ENCODE measurements at regions not wholly inside any gene's neighbourhood (a gene's known extent, or its start where the extent isn't known, plus 50 kb on each side); places are given as distances from the start of the nearest gene placed in this dataset.

- Histone ChIP-seq H3K4me3 (ENCODE audit: low read depth, low read length) (no peak overlapping the region), H3K9me3 (ENCODE audit: insufficient read depth, low read depth, low read length) (no peaks in the 10 kb centered on the region), H3K4ac (ENCODE audit: low read depth, low read length) (no peak overlapping the region), H3K18ac (ENCODE audit: low read length) (no peak overlapping the region), H3K4me2 (ENCODE audit: low read length) (no peak overlapping the region), H3K4me1 (ENCODE audit: control insufficient read depth in 1 of 2, insufficient read depth in 2 of 2, low read length in 2 of 2) (peaks cover 5 to 9% of the 10 kb centered on the region in 2 experiments), H3K36me3 (ENCODE audit: control insufficient read depth in 1 of 2, insufficient read depth in 2 of 2, low read length in 2 of 2) (no peaks in the 10 kb centered on the region), H2BK120ac (ENCODE audit: insufficient read depth, low read length, poor library complexity) (no peak overlapping the region), H3K23ac (ENCODE audit: low read length) (no peak overlapping the region), H2BK5ac (ENCODE audit: low read depth, low read length, poor library complexity) (no peak overlapping the region), H4K91ac (ENCODE audit: low read depth, low read length) (no peak overlapping the region), H2AK5ac (ENCODE audit: low read length) (no peak overlapping the region), H3K79me1 (ENCODE audit: low read length) (no peaks in the 10 kb centered on the region), H3K27me3 (ENCODE audit: insufficient read depth, low read length) (no peaks in the 10 kb centered on the region), H2AFZ (ENCODE audit: insufficient read depth, low read length, poor library complexity) (no peak overlapping the region), H3K14ac (ENCODE audit: low read length) (no peak overlapping the region), H3K79me2 (ENCODE audit: control insufficient read depth, insufficient read depth, low read length, poor library complexity) (no peaks in the 10 kb centered on the region), H4K8ac (ENCODE audit: low read depth, low read length) (no peak overlapping the region), H3K9ac (ENCODE audit: low read length) (no peak overlapping the region), H3K27ac (ENCODE audit: low read depth, low read length) (no peak overlapping the region), H2BK12ac (ENCODE audit: low read length) (no peak overlapping the region), H4K12ac (ENCODE audit: low read depth, low read length) (no peak overlapping the region)
- WGBS (ENCODE audit: extremely low coverage, insufficient coverage, insufficient read length) = no CpG with 5 or more reads among the region's 9 CpGs
- DNase-seq = no peak
Measured at GRCh38 chr6:21826904-21827303, 233.4 kb downstream of the SOX4 start.

GRCh38 chr6:21827425-21828202 lies 234.1 kb downstream of the SOX4 start:
- Histone ChIP-seq H2BK12ac (ENCODE audit: low read length) (no peak overlapping the region), H3K4me2 (ENCODE audit: low read length) (no peak overlapping the region)

GRCh38 chr6:21828704-21829103 lies 235.2 kb downstream of the SOX4 start:
- H2BK5ac ChIP-seq (ENCODE audit: low read depth, low read length, poor library complexity) = no peak overlapping the region
- peak overlapping the region; percentile 12 for H3K4ac ChIP-seq (ENCODE audit: low read depth, low read length)
- no peaks in the 10 kb centered on the region for H3K79me2 ChIP-seq (ENCODE audit: control insufficient read depth, insufficient read depth, low read length, poor library complexity)
- no peak overlapping the region for H3K23ac ChIP-seq (ENCODE audit: low read length)
- no CpG with 5 or more reads among the region's 4 CpGs for WGBS (ENCODE audit: extremely low coverage, insufficient coverage, insufficient read length)
- no peak overlapping the region for H3K27ac ChIP-seq (ENCODE audit: low read depth, low read length)
- no peaks in the 10 kb centered on the region for H3K9me3 ChIP-seq (ENCODE audit: insufficient read depth, low read depth, low read length)
- H4K12ac ChIP-seq (ENCODE audit: low read depth, low read length) = no peak overlapping the region
- no peak for DNase-seq
- no peaks in the 10 kb centered on the region for H3K79me1 ChIP-seq (ENCODE audit: low read length)
- H2BK120ac ChIP-seq (ENCODE audit: insufficient read depth, low read length, poor library complexity) = no peak overlapping the region
- H3K4me1 ChIP-seq (ENCODE audit: control insufficient read depth in 1 of 2, insufficient read depth in 2 of 2, low read length in 2 of 2) = peaks cover 5 to 12% of the 10 kb centered on the region in 2 experiments
- no peak overlapping the region for H3K9ac ChIP-seq (ENCODE audit: low read length)
- no peak overlapping the region for H4K8ac ChIP-seq (ENCODE audit: low read depth, low read length)
- H3K14ac ChIP-seq (ENCODE audit: low read length) = no peak overlapping the region
- H2AFZ ChIP-seq (ENCODE audit: insufficient read depth, low read length, poor library complexity) = no peak overlapping the region
- H2BK12ac ChIP-seq (ENCODE audit: low read length) = no peak overlapping the region
- H3K4me2 ChIP-seq (ENCODE audit: low read length) = no peak overlapping the region
- H3K4me3 ChIP-seq (ENCODE audit: low read depth, low read length) = no peak overlapping the region
- H4K91ac ChIP-seq (ENCODE audit: low read depth, low read length) = no peak overlapping the region
- no peak overlapping the region for H3K18ac ChIP-seq (ENCODE audit: low read length)
- H2AK5ac ChIP-seq (ENCODE audit: low read length) = no peak overlapping the region
- no peaks in the 10 kb centered on the region for H3K36me3 ChIP-seq (ENCODE audit: control insufficient read depth in 1 of 2, insufficient read depth in 2 of 2, low read length in 2 of 2)
- no peaks in the 10 kb centered on the region for H3K27me3 ChIP-seq (ENCODE audit: insufficient read depth, low read length)

More at GRCh38 chr6:21827425-21828202, 234.1 kb downstream of the SOX4 start:
- Histone ChIP-seq H3K23ac (ENCODE audit: low read length) (no peak overlapping the region), H3K36me3 (ENCODE audit: control insufficient read depth in 1 of 2, insufficient read depth in 2 of 2, low read length in 2 of 2) (no peaks in the 10 kb centered on the region), H3K18ac (ENCODE audit: low read length) (no peak overlapping the region), H3K4me3 (ENCODE audit: low read depth, low read length) (no peak overlapping the region), H4K91ac (ENCODE audit: low read depth, low read length) (no peak overlapping the region), H3K79me2 (ENCODE audit: control insufficient read depth, insufficient read depth, low read length, poor library complexity) (no peaks in the 10 kb centered on the region), H3K4ac (ENCODE audit: low read depth, low read length) (no peak overlapping the region), H3K9me3 (ENCODE audit: insufficient read depth, low read depth, low read length) (no peaks in the 10 kb centered on the region), H3K27me3 (ENCODE audit: insufficient read depth, low read length) (no peaks in the 10 kb centered on the region), H2BK5ac (ENCODE audit: low read depth, low read length, poor library complexity) (no peak overlapping the region), H3K79me1 (ENCODE audit: low read length) (no peaks in the 10 kb centered on the region), H2AK5ac (ENCODE audit: low read length) (no peak overlapping the region), H4K8ac (ENCODE audit: low read depth, low read length) (no peak overlapping the region), H3K27ac (ENCODE audit: low read depth, low read length) (no peak overlapping the region), H2AFZ (ENCODE audit: insufficient read depth, low read length, poor library complexity) (no peak overlapping the region), H3K14ac (ENCODE audit: low read length) (no peak overlapping the region), H2BK120ac (ENCODE audit: insufficient read depth, low read length, poor library complexity) (no peak overlapping the region), H3K9ac (ENCODE audit: low read length) (no peak overlapping the region), H3K4me1 (ENCODE audit: control insufficient read depth in 1 of 2, insufficient read depth in 2 of 2, low read length in 2 of 2) (peaks cover 5 to 12% of the 10 kb centered on the region in 2 experiments), H4K12ac (ENCODE audit: low read depth, low read length) (no peak overlapping the region)
- no peak for DNase-seq
- 100% methylated on average over 3 of the region's 8 CpGs for WGBS (ENCODE audit: extremely low coverage, insufficient coverage, insufficient read length)

- Histone ChIP-seq H3K4me3 (ENCODE audit: low read depth, low read length) (no peak overlapping the region), H3K4me1 (ENCODE audit: control insufficient read depth in 1 of 2, insufficient read depth in 2 of 2, low read length in 2 of 2) (peaks cover 2 to 10% of the 10 kb centered on the region in 2 experiments), H3K9ac (ENCODE audit: low read length) (no peak overlapping the region), H3K18ac (ENCODE audit: low read length) (no peak overlapping the region), H3K9me3 (ENCODE audit: insufficient read depth, low read depth, low read length) (no peaks in the 10 kb centered on the region), H3K23ac (ENCODE audit: low read length) (no peak overlapping the region), H3K27ac (ENCODE audit: low read depth, low read length) (no peak overlapping the region), H2BK12ac (ENCODE audit: low read length) (no peak overlapping the region), H2AFZ (ENCODE audit: insufficient read depth, low read length, poor library complexity) (no peak overlapping the region), H4K91ac (ENCODE audit: low read depth, low read length) (no peak overlapping the region), H3K36me3 (ENCODE audit: control insufficient read depth in 1 of 2, insufficient read depth in 2 of 2, low read length in 2 of 2) (no peaks in the 10 kb centered on the region), H3K14ac (ENCODE audit: low read length) (no peak overlapping the region), H3K4me2 (ENCODE audit: low read length) (no peak overlapping the region), H4K8ac (ENCODE audit: low read depth, low read length) (no peak overlapping the region), H2BK120ac (ENCODE audit: insufficient read depth, low read length, poor library complexity) (no peak overlapping the region), H4K12ac (ENCODE audit: low read depth, low read length) (no peak overlapping the region), H3K4ac (ENCODE audit: low read depth, low read length) (no peak overlapping the region), H3K79me1 (ENCODE audit: low read length) (no peaks in the 10 kb centered on the region), H3K79me2 (ENCODE audit: control insufficient read depth, insufficient read depth, low read length, poor library complexity) (no peaks in the 10 kb centered on the region), H2BK5ac (ENCODE audit: low read depth, low read length, poor library complexity) (no peak overlapping the region), H3K27me3 (ENCODE audit: insufficient read depth, low read length) (no peaks in the 10 kb centered on the region), H2AK5ac (ENCODE audit: low read length) (no peak overlapping the region)
- no peak for DNase-seq
- WGBS (ENCODE audit: extremely low coverage, insufficient coverage, insufficient read length) = no CpG with 5 or more reads among the region's 3 CpGs
Measured at GRCh38 chr6:21829126-21829525, 235.6 kb downstream of the SOX4 start.

Measured in trophoblast cell (in vitro differentiated cells and primary cell).